ENCODE measurements at regions not wholly inside any gene's neighbourhood (a gene's known extent, or its start where the extent isn't known, plus 50 kb on each side); places are given as distances from the start of the nearest gene placed in this dataset.
"Not testable (repeated sequence)": the region's sequence is repeated elsewhere in the genome, so short reads cannot be mapped to it uniquely, and the experiment has no call there.

DNA sequence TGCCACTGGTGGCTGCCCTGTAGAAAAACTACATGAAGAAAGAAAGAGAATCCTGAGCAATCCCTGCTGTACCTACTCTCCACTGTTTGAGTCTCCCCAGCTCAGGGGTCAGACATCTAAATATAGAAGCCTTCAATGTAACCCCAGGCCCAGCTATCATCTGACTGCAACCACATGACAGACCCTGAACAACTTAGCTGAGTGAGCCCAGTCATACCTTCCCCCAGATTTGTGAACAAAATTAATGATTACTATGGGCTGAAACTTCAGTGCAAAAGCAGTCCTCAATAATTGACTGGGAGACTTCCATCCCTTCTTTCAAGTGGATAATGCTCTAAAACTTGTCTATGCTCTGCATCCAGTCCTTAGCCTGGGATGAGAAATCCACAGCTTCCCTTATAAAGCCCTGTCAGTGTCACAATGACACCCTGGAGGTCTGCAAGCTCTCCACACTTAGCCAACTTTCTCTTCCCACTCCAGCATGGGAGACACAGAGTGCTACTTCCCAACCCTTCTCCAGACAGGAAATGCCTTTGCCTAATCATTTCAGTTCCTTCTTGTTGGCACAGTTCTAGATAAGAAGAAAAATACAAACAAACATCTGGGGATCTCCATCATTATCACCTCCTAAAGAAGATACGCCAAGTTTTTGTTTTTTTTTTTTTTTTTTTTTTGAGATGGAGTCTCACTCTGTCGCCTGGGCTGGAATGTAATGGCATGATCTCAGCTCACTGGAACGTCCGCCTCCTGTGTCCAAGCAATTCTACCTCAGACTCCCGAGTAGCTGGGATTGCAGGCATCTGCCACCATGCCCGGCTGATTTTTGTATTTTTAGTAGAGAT, 198.5 kb upstream of the GADL1 start:
- in situ Hi-C loops (cut with HindIII; ENCODE audit: low sequenced_read_pairs): no loop called here

- in situ Hi-C loops (cut with HindIII; ENCODE audit: low sequenced_read_pairs): no loop called here
These were observed 199.1 kb upstream of the GADL1 start for GRCh38 chr3:31093606-31094005.

- in situ Hi-C loops (cut with HindIII; ENCODE audit: low sequenced_read_pairs): no loop called here
These were observed 199.6 kb upstream of the GADL1 start for GRCh38 chr3:31094048-31094447.

DNA sequence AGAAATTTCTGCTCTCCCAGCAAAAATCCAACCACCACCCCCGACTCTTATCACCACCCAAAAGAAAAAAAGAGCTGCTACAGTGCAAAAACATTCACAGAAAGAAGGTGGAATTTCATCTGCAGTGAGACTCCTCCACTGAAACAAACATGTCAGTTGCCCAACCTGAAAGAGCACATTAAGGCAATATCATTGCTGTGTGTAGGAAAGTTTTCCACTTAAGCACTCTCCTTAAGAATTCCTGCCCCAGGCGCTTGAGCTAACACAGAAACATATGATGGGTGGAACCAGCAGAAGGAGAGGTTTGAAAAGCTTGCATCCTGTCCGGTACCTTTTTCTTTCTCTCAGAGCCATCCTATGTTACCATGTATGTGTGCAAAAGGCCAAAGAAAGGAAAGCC, 200.8 kb upstream of the GADL1 start:
- in situ Hi-C loops (cut with HindIII; ENCODE audit: low sequenced_read_pairs): no loop called here

DNA sequence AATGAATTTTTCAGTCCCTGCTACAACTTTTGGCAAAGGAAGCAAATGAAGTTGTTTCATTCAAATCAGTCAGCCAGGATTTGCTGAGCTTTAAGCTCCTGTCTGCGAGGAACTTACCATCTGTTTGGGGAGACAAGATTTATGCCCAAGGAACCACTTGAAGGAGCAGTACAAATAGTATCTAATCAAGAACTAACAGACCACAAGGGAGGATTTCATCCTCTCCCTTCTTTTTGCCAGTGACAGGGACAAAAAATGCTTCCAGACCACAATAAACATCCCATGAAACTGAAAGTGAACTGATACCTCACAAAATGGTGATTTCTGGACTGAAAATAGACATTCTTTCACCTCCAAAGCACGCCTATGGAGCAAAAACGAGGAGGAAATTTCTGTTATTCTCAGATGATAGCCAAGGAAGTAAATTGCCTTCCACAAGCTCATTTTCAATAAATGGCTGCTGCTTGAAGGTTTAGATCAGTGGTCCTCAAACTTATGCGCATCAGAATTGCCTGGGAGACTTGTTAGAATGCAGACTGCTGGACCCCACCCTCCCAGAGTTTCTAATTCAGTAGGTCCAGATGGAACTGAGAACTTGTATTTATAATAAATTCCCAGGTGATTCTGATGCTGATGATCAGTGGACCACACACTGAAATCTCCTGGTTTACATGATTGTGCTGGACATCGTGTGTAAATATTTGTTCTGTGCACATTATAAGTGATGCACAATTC, 202.4 kb upstream of the GADL1 start:
- in situ Hi-C loops (cut with HindIII; ENCODE audit: low sequenced_read_pairs): no loop called here

DNA sequence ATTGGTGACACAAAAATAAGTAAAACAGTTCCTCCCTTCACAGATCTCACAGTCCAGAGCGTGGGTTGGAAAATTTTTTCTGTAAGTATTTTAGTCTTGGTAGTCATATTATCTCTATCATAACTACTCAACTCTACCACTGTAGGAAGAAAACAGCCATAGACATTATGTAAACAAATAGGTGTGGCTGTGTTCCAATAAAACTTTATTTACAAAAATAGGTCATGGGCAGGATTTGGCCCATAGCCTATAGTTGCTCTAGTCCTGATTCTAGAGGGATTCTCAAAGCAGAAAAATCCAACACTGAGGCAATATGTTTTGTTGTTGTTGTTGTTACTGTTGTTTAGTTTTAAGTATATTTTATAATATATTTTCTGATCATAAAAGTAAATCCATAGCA, 206.1 kb upstream of the GADL1 start:
- in situ Hi-C loops (cut with HindIII; ENCODE audit: low sequenced_read_pairs): no loop called here

GRCh38 chr3:31101285-31101684, 206.8 kb upstream of the GADL1 start:
- in situ Hi-C loops (cut with HindIII; ENCODE audit: low sequenced_read_pairs): not testable (repeated sequence)

GRCh38 chr3:31102196-31102879, 207.9 kb upstream of the GADL1 start:
- in situ Hi-C loops (cut with HindIII; ENCODE audit: low sequenced_read_pairs): no loop called here

DNA sequence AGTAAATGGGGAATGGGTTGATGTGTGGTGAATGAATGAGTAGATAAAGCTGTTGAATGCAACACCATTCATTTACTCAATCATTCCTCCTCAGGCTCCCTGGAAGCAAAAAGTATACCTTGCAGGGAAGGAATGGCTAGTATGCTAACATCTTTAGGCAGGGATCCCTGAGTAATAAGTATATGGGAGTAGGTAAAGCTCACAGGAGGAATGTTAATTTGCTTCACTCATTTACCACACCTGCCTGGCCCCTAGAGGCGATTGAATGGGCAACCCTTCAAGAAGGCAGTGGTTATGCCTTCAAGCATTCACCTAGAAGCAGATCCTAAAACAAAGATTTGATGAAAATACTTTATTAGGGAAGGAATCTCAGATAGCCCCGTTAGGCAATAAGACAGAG, 208.7 kb upstream of the GADL1 start:
- in situ Hi-C loops (cut with HindIII; ENCODE audit: low sequenced_read_pairs): no loop called here

DNA sequence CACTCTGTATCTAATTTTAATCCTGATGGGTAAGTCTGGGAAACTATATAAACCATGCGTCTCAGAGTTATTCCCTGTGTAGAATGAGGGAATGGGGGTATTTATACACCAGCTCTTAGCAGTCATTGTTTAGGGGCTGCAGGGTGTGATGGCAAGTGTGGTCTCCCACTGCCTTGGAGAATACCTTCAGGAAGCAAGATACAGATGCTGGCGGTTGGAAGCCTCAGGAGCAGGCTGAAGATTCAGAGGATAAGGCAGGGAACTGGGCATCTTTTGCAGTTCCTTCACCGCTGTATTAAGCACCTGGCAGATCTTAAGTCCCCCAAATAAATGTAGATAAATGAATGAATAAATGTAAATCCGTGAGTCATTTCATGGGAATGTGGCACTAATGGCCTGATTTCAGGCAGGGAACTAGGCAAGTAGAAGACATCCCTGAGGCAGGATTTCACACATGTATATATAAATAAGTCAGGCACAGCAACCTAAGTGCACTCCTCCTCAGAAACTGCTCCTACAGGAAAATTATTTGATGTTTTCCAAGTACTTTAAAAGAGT, 209.2 kb upstream of the GADL1 start:
- in situ Hi-C loops (cut with HindIII; ENCODE audit: low sequenced_read_pairs): no loop called here

DNA sequence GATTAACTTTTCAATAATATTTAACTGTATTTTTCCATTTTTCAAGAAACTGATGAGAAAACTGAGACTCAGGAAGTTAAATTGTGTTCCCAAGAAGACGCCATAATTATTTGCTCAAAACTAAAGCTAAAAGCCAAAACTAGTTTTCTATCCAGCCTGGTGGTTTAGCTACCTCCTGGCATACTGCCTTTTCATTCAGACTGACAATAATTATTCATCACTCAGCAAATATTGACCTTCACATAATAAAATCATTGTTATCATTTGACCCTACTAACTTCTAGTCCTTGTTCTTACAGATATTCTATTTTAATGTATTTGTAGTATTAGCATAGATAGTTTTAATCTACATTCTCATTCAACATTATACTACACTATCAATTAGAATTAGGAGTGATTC, 210.6 kb upstream of the GADL1 start:
- in situ Hi-C loops (cut with HindIII; ENCODE audit: low sequenced_read_pairs): no loop called here

DNA sequence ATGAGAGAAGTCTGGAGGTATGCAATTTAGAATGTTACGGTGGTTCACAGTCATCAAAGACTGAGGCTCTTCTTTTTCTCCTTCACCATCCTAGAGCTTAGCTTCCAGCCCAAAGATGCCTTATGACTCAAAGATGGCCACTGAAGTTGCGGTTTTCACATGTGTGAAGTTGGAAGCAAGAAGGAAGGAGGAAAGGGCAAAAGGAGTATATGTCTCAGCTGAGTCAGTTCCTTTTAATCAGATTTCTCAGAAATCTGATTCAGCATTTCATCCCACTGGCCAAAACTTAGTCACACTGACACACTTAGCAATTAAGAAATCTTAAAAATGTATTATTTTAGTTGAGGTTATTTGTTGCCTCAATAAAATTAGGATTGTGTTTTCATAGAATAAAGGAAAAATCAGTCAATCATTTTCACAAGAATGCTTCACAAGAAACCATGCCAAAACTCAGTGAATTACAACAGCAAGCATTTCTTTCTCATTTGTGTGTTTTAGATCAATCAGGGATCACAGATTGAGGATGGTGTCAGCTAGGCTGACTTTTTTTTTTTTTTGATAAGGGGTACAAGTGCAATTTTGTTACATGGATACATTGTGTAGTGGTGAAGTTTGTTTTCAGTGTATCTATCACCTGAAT, 211.1 kb upstream of the GADL1 start:
- in situ Hi-C loops (cut with HindIII; ENCODE audit: low sequenced_read_pairs): no loop called here

DNA sequence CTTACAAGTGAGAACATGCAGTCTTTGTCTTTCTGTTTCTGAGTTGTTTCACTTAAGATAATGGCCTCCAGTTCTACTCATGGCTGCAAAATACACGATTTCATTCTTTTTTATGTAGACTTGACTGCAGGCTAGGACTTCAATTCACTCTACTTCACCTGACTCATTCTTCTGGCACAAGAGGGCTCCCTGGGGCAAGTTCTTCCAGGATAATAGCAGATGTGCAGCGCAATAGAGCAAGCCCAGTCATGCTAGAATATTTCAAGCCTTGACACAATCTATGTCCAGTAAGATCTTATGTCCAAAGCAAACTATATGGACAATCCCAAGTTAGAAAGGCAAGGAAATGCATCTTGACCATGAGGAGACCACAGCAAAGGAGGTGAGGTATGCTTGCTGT, 211.7 kb upstream of the GADL1 start:
- in situ Hi-C loops (cut with HindIII; ENCODE audit: low sequenced_read_pairs): no loop called here

GRCh38 chr3:31106912-31107311, 212.5 kb upstream of the GADL1 start:
- in situ Hi-C loops (cut with HindIII; ENCODE audit: low sequenced_read_pairs): no loop called here

DNA sequence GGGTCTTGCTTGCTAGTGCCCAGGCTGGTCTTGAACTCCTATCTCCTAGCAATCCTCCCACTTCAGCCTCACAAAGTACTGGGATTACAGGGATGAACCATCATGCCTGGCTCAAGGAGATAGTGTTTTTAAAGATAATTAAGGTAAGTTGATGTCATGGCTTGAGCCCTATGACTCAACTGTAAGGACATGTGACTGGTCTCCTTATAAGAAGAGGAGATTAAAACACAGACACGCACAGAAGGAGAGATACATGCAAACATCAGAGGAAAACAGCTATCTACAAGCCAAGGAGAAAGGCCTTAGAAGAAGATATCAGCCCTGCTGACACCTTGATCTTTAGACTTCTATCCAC, 220.4 kb upstream of the GADL1 start:
- in situ Hi-C loops (cut with HindIII; ENCODE audit: low sequenced_read_pairs): no loop called here

GRCh38 chr3:31115531-31115930, 221.1 kb upstream of the GADL1 start:
- in situ Hi-C loops (cut with HindIII; ENCODE audit: low sequenced_read_pairs): not testable (repeated sequence)

DNA sequence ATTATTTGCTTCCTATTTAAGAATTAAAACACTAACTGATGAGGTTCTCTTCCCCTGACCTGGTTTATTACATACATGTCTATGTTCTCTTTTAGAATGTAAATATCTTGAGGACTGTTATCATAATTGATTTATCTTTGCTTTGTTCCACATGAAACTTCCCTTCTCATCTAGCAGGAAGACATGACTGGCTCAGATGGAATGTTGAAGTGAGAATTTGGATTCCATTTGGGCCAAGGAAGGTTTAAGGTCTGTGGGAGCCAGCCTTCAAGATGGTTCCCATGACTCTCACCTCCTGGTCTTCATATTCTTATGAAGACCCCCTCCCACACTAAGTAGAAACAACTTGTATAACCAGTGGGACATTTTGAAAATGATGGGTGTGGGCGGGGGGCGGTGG, 222.2 kb upstream of the GADL1 start:
- in situ Hi-C loops (cut with HindIII; ENCODE audit: low sequenced_read_pairs): no loop called here

GRCh38 chr3:31117854-31118253, 223.4 kb upstream of the GADL1 start:
- in situ Hi-C loops (cut with HindIII; ENCODE audit: low sequenced_read_pairs): no loop called here

- in situ Hi-C loops (cut with HindIII; ENCODE audit: low sequenced_read_pairs): no loop called here
These were observed 229.9 kb upstream of the GADL1 start for GRCh38 chr3:31124373-31124772.

DNA sequence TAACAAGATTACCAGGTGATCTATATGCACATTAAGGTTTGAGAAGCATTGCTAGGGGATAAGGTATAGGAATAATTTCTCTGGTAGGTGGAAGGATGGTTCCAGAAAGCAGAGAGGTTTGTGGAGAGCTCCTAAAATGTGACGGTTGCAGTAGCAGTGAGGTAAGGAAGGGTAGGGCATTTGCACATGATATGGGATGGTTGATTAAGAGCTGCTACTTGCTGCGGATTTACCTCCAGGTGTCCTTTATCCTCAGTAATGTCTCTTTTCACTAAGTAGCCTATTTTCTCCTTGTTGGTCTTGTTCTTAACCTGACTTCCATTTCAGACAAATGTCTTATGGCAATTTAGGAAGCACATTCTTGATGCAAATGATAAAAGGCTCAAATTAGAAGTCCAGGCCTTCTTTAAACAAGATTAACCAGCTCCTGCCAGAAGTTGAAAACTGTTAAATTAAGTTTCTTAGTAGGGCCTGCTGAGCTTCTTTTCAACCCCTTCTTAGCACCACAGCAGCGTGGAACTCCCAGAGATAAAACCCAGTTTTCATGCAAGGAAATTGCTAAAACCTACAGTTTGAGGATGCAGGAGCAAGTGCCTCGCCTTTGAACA, 231.1 kb upstream of the GADL1 start:
- in situ Hi-C loops (cut with HindIII; ENCODE audit: low sequenced_read_pairs): loop anchor here (25.0 kb wide), 1 partner anchor 363 kb away; no protein-coding TSS in a partner anchor

DNA sequence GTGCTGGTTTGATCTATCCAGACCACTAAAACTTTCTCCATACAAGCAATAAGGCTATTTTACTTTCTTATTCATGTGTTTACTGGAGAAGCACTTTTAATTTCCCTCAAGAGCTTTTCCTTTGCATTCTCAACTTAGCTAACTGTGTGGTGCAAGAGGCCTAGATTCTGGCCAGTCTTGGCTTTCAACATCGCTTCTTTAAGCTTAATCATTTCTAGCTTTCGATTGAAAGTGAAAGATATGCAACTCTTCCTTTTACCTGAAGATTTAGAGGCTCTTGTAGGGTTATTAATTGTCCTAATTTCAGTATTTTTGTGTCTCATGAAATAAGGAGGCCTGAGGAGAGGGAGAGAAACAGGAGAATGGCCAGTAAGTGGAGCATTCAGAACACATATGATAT, 234.8 kb upstream of the GADL1 start:
- in situ Hi-C loops (cut with HindIII; ENCODE audit: low sequenced_read_pairs): loop anchor here (25.0 kb wide), 1 partner anchor 367 kb away; no protein-coding TSS in a partner anchor

Measured in endothelial cell of hepatic sinusoid (primary cell).